Caki2 (cell line): ENCODE measurements at regions not wholly inside any gene's neighbourhood (a gene's known extent, or its start where the extent isn't known, plus 50 kb on each side); places are given as distances from the start of the nearest gene placed in this dataset.
"Not testable (repeated sequence)": the region's sequence is repeated elsewhere in the genome, so short reads cannot be mapped to it uniquely, and the experiment has no call there.

ENCODE experiments used
- DNase-seq: peaks from one replicate; pipeline ENCODE4 v3.0.0-alpha.2; 2015; ENCODE audit warnings: low read depth
- in situ Hi-C: cut with HindIII; loops from 2 replicates; pipeline ENCODE4 v1.10.0; 2016; ENCODE audit warnings: low sequenced_read_pairs, low pct_unique_long_range_greater_than_20kb, mixed read lengths

DNA sequence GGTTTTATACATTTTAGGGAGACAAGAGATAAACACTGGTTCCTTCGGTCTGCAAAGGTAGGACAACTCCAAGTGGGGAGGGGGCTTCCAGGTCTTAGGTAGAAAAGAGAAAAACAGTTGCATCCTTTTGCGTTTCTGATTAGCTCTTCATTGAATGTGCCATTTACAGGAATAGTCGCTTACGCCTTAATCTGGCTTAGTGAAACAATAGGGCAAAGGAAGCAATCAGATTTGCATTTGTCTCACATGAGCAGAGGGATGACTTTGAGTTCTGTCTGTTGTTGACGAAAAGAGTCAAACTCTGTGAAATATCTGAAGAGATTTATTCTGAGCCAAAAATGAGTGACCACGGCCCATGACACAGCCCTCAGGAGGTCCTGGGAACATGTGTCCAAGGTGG is 166.0 kb upstream of the ATP10A start:
- DNase-seq, result no peak
- in situ Hi-C loops, result no loop called here

DNA sequence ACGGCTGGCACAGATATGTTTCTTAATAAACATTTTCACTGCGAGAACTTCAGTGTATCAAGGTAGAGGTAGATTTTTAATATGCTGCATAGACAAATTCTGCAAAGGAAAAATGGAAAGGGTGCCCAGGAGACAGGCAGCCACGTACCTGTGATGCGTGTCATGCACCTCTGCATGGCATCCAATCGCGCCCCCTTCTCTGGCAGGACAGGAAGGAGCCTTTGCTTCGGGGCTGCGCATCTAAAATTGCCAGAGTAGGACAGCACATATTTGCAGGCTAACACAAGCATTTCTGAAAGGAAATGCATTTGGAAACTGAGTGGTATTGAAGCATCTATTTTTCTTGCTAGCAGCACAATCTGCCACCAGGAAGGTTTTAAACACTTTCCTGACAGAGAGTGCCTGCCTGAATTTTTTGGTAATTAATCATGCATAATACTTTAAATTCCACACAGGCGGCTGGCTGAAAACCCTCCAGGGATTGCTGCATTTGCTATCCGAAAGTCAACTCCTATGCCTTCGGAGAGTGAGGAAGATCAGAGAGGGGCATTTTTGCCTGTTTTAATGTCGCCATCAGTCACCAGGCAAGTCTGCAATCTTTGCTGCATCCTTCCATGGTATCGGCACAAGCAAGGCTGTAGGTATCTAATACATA is 165.1 kb upstream of the ATP10A start:
- in situ Hi-C loops, result no loop called here
- DNase-seq, result no peak

DNA sequence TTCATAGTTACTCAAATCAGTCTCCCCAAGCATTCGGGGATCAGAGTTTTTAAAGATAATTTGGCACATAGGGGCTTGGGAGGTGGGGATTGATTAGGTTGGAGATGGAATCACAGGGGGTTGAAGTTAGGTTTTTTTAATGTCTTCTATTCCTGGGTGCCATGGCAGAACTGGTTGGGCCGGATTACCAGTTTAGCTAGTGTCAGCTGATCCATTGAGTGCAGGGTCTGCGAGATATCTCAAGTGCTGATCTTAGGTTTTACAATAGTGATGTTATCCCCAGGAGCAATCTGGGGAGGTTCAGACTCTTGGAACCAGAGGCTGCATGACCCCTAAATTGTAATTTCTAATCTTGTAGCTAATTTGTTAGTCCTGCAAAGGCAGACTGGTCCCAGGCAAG is 163.5 kb upstream of the ATP10A start:
- in situ Hi-C loops, DNase-seq: not testable (repeated sequence)

DNA sequence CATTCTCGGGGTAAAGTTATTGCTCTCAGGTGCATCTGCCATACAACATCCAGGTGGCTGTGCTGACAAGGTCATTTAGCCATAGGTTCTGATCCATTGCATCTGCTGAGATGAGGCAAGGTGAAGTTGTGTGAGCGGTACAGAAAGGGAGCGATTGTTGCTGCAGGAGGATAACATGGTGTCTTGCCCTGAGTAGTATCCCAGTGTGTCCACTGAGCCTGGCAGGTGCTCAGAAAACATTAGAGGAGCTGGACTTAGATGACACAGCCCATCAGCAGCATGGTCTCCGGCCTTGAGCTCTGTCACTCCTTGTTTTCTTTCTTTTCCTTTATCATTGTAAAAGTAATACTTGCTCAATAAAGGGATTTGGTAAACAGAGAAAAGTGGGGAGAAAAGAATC is 161.1 kb upstream of the ATP10A start:
- in situ Hi-C loops, result no loop called here
- DNase-seq, result no peak

DNA sequence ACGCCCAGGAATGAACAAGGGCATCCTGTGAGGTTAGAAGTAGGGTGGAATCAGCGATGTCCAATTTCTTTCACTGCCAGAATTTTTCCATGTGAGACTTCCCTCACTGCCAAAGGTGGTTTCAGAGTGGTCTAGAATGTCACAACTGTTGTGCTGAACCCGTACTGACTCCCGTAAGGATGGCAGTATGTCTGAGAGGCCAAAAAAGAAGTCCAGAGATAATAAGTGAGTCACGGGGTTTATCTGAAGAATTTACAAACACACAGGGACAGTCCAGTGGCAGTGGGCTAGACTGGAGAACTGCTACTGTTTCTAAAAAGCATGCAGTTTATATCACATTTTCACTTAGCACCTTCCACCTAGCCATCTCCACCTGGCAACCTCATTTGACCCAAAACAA is 160.6 kb upstream of the ATP10A start:
- in situ Hi-C loops, result no loop called here
- DNase-seq, result no peak

DNA sequence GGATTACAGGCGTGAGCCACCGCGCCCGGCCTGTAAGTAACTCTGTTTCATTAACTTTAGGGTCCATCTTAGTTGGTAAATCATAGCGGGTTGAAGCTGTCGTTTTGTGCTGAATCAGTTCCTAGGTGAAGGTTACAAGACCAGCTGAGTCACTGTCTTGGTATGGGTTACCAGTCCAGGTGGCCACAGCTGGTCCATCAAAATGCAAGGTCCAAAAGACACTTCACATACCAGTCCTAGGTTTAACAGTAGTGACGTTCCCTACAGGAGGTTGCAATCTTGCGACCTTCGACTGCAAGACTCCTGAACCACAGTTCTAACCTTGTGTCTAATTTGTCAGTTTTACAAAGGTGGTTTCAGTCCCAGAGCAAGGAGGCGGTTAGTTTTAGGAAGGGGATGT is 160.1 kb upstream of the ATP10A start:
- in situ Hi-C loops, result no loop called here
- DNase-seq, result no peak

DNA sequence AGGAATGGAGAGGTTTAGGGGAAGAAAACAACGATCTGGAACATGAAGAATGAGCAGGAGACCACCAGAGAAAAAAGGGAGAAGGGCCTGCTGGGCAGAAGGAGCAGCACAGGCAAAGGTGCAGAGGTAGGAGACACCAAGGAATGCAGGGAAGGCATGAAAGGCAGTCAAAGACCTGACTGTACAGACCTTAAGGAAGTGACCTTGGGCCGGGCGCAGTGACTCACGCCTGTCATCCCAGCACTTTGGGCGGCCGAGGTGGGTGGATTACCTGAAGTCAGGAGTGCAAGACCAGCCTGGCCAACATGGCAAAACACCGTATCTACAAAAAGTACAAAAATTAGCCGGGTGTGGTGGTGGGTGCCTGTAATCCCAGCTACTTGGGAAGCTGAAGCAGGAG is 157.7 kb upstream of the ATP10A start:
- in situ Hi-C loops, result no loop called here
- DNase-seq, result no peak

DNA sequence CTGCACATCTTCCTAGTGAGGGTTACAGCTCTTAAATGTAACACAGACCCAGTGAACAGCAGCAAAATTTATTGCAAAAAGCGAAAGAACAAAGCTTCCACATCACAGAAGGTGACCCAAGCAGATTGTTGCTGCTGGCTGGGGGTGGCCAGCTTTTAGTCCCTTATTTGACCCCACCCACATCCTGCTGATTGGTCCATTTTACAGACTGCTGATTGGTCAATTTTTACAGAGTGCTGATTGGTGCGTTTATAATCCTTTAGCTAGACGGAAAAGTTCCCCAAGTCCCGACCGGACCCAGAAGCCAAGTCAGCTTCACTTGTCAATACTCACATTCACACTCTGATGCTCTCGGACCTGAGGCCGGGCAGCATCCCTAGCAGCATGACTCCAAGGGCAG is 154.5 kb upstream of the ATP10A start:
- in situ Hi-C loops, result no loop called here
- DNase-seq, result no peak

DNA sequence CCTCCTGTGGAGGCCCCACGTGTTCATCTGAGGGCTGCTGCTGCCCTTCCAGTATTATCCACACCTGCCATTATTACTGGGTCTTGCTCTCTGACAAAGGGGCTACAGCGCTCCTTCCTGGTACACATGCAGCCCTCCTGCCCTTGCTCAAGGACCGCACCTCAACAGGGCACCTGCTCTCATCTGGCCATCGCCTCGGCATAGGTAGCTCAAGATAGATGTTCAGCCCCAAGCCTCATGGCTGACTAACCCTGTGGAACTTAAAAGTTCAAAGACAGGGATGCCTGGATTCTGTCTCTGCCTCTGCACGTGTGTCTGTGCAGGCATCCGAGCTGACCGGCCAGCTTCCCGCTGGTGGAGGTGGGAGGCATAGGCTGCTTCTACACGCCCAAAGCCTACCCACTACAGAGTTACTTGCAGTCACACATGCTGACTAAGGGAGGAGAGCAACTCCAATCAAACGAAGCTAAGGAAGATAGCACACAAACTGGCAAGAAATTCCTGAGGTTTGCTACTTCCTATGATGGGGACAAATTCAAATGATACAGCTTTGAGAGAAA is 152.5 kb upstream of the ATP10A start:
- in situ Hi-C loops, result no loop called here
- DNase-seq, result no peak

DNA sequence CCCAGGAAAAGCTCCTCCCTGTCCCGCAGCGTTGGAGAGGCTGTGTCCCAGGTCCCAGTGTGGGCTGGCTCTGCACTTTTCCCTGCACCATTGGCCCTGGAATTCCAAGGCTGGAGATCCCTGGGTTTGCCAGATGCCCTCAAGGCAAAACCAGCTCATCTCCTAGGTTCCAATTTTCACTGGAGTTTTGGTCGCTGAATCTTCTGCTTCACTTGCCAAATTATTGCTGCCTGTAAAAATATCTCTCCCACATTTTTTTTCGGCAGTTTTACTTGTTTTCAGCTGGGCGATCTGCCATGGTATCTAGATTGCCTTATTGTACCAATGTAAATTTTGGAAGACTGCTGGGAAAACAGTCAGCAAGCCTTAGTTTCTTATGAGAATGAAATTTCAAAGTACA is 150.9 kb upstream of the ATP10A start:
- in situ Hi-C loops, result no loop called here
- no peak for DNase-seq

DNA sequence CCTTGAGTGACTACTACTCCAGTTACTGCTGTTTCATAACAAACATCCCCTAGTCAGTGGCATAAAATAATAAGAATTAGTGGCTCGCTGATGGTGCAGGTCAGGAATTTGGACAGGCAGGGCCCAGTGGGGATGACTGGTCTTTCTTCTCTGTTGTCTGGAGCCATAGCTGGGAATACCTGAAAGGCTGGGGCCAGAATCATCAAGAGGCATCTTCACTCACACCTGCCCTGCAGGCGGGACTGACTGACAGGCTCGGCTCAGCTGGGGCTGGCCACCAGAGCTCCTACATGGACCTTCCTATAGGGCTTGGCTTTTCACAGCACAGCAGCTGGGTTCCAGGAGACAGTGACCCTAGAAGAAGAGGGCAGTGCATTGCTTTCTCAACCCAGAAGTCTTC is 148.8 kb upstream of the ATP10A start:
- in situ Hi-C loops, result no loop called here
- no peak for DNase-seq

DNA sequence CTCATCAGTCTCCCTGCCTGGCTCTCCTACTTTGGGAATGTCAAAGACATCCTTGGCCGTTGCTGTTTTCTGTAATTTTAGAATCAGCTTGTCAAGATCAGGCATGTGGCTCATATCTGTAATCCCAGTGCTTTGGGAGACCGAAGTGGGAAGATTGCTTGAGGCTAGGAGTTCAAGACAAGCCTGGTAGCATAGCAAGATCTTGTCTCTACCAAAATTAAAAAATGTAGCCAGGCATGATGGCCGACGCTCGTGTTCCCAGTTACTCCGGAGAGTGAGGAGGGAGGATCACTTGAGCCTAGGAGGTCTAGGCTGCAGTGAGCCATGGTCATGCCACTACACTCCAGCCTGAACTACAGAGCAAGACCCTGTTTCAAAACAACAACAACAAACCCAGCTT is 144.0 kb upstream of the ATP10A start:
- no peak for DNase-seq

DNA sequence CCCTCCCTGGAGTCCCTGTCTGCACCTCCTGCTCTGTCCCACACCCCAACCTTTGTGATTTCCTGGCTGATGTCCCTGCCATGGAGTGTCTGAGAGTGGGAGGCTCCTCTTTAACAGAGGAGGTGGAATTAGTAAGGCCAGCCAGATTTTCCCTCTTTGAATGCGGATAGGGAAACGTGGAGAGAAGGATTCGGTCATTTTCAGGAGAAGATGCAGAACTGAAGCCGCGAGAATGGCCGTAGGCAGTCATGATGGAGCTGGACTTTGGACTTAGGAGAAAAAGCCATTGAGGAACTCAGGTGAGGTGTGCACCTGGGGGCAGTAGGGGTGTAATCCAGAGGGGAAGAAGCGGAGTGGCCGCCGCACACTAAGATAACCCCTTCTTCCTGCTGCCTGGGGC is 138.1 kb upstream of the ATP10A start:
- DNase-seq, result no peak
- in situ Hi-C loops, result no loop called here

More for the DNA sequence above, 144.0 kb upstream of the ATP10A start:
- in situ Hi-C loops, result no loop called here

DNA sequence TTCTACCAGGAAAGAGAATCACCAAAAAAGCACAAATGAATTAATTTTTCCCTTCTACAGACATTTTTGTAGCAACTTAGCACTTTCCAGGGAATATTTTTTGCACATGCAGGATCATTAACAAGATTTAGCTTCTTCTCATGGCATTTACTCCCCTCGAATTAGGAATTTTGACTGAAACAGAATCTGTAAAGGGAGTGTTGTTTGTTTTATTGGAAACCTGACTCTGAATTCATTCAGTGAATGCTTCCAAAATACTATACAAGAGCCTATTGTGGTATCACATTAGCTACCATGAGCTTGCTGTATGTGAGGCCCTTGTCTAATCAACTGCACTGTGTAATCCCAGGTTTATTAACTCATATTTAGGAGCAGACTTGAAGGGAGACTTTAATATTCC is 130.4 kb upstream of the ATP10A start:
- in situ Hi-C loops, result no loop called here
- DNase-seq, result no peak

DNA sequence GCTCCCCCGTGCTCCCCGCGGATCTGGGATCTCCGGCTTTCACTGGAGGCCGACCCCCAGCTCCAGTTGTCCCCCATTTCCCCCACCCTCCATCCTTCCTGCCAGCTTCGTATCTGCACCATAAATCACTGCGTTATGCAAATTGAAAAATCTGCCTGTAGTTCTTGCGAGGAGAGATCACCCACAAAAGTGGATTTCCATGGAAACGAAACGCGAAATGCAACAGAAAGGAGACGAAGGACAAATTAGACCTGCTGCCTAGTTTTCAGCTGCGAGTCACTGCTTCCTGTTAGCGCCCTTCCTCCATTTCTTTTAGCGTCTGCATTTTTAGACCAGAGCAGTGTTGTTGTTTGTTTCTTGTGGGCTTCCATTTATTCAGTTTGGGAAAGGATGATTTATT is 127.1 kb upstream of the ATP10A start:
- DNase-seq, result no peak
- in situ Hi-C loops, result no loop called here

DNA sequence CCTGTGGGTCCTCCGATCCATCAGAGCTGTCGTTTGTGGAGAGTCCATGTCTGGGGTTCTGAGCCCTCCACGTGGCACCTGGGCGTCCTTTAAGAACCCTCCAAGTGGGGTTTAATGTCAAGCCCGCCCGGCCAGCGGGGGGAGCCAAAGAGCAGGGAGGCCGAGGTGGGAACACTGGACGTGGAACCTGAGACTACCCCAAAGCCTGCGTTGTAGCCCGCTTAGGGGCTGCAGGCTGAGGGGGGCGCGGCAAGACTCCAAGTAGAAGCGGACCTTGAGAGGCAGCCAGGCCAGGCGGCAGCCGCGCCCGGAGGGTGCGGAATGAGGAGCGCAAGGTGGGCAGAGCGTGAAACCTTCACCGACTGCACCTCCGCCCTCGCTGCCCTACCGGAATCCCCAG is 126.2 kb upstream of the ATP10A start:
- in situ Hi-C loops, result no loop called here
- DNase-seq, result no peak

DNA sequence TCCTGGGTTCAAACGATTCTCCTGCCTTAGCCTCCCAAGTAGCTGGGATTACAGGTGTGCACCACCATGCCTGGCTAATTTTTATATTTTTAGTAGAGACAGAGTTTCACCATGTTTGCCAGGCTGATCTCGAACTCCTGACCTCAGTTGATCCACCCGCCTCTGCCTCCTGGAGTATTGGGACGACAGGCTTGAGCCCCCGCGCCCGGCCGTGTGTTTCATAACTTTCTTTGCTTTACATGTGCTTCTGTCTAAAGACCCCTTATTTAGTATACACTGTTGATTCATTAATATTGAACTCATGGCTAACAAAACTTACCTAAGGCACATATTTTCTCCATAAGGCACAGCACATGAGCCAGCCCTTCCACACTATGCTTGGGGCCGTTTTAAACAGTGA is 125.6 kb upstream of the ATP10A start:
- in situ Hi-C loops, DNase-seq: not testable (repeated sequence)

DNA sequence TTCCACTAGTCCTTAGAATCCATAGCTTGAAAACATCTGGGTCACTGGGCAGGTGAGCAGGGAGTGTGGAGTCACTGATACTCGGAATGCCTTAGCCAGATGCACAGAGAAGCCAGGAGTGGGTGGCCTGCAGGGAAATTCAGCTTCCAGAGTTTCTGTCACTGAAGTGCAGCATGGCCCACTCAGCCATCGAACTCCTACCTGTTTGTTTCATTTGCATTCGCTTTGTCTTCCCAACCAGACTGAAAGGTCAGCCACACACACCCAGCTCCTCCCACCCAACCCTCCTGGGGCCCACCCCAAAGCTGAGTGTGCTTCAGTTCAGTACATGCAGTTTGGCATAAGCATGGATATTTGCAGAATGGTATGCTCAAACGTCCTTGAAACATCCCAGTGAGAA is 124.5 kb upstream of the ATP10A start:
- in situ Hi-C loops, result no loop called here
- DNase-seq, result no peak

DNA sequence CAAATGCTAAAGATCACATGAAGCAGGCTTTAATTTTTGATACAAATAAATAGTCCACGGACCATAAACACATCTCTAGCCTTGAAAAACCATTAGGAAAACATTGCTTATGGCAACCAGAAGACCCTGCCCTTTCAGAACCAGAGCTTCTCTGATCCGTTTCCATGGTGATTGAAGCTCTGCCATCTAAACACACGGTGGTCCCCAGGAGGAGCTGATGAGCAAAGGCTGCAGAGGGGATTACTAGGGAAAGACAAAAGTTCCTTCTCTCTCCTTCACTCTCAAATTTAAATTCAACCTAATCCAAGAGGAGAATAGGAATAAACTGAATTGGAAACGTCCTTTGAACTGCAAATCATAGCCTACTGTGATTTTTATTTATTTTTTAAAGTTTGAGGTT is 122.0 kb upstream of the ATP10A start:
- DNase-seq, result no peak

DNA sequence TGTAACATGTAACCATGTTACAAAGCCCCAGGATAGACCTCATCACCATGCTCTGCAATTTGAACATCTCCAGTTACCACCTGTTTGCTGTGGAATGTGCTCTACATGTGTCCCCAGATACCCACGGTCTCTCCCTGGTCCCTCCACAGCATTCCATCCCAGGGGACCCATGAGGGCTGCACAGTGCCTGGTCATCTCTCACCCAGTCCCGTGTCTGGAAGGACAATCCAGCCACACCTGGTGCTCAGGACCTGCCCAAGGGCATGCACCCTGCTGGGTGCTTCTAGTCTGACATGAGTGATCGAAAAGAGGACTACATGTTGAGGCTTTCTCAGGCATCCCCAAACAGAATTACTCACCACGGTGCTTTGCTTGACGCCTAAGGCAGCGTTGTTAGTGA is 119.6 kb upstream of the ATP10A start:
- no peak for DNase-seq

More for the DNA sequence above, 122.0 kb upstream of the ATP10A start:
- in situ Hi-C loops, result no loop called here

More for the DNA sequence above, 119.6 kb upstream of the ATP10A start:
- in situ Hi-C loops, result no loop called here
